ENCODE measurements at regions not wholly inside any gene's neighbourhood (a gene's known extent, or its start where the extent isn't known, plus 50 kb on each side); places are given as distances from the start of the nearest gene placed in this dataset.

DNA sequence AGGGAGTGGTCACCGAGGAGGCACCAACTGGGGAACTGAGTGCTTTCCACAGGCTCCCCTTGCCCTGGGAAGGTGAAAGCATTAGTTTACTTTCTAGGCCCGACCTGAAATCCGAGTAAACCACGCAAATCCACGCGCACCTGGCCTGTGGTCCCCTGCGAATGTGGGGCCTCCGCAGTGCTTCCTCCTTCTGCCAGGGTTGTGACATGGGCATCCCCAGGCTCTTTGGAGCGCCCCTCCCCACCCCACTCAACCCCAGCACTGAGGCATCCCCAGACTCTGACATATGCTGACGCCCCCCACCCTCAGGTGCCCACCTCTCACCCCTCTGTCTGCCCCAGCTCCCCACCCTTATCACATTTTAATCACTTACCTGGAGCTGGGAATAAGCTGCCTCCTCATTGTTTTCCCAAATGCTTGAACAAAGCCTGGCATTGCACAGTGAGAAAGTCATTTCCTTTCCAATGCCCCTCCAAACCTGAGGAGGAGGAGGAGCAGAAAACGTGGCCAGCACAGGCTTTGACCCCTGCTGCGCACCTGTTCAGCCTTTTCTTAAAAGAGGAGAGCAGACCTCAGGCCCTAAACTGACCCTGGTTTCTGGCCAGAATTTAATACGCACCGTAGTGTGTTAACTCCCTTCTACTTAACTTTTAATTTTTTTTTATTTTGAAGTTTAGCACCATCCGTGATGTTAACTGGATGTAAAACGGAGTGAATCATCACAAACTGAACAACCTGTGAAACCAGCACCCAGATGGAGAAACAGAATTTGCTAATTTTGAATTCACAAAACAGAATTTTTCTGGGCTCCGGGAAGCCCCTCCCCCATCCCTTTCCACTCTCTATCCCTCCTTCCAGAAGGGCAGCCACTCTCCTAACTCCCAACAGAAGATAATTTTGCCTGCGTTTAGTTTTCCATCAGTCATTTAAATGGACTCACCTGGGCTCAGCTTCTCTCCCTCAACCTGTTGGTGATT, 129.4 kb downstream of the WDR11 start:
- H3K79me2 ChIP-seq (ENCODE audit: control insufficient read depth, insufficient read depth, low read length): no peaks in the 10 kb centered on the region
- H3K9me3 ChIP-seq (ENCODE audit: control insufficient read depth, low read depth, low read length): peaks cover 4% of the 10 kb centered on the region
- no peak overlapping the region for H3K4me2 ChIP-seq (ENCODE audit: control insufficient read depth, extremely low read depth, insufficient read depth, low read depth, low read length)
- dilution Hi-C loops (cut with MboI; ENCODE audit: extremely low pct_ligation_motif_present, low sequenced_read_pairs): no loop called here
- no peak overlapping the region for H3K27ac ChIP-seq (ENCODE audit: control insufficient read depth, insufficient read depth, low read length)
- DNase-seq (ENCODE audit: low read depth, low spot score): no peak
- H2AFZ ChIP-seq (ENCODE audit: control insufficient read depth, low read length): no peak overlapping the region
- H4K20me1 ChIP-seq (ENCODE audit: control insufficient read depth, extremely low read depth, insufficient read depth, low read length): no peaks in the 10 kb centered on the region
- FAIRE-seq: no peak
- TF ChIP-seq, protein P1, sequence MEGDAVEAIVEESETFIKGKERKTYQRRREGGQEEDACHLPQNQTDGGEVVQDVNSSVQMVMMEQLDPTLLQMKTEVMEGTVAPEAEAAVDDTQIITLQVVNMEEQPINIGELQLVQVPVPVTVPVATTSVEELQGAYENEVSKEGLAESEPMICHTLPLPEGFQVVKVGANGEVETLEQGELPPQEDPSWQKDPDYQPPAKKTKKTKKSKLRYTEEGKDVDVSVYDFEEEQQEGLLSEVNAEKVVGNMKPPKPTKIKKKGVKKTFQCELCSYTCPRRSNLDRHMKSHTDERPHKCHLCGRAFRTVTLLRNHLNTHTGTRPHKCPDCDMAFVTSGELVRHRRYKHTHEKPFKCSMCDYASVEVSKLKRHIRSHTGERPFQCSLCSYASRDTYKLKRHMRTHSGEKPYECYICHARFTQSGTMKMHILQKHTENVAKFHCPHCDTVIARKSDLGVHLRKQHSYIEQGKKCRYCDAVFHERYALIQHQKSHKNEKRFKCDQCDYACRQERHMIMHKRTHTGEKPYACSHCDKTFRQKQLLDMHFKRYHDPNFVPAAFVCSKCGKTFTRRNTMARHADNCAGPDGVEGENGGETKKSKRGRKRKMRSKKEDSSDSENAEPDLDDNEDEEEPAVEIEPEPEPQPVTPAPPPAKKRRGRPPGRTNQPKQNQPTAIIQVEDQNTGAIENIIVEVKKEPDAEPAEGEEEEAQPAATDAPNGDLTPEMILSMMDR (optimal IDR thresholded peaks at IDR 0.05 in 1 of 3, IDR thresholded peaks at IDR 0.05 in 1 of 3, conservative IDR thresholded peaks at IDR 0.05 in 1 of 3; ENCODE audit: extremely low read depth in 1 of 3, insufficient read depth in 2 of 3, low read length in 3 of 3): no peak
- no peak for TF ChIP-seq EZH2 (IDR thresholded peaks at IDR 0.05; ENCODE audit: low read length)
- no peak overlapping the region for H3K9ac ChIP-seq (ENCODE audit: control insufficient read depth, extremely low read depth, insufficient read depth, low read length)
- peaks cover 14% of the 10 kb centered on the region for H3K4me1 ChIP-seq (ENCODE audit: control insufficient read depth, extremely low read depth, insufficient read depth, low read length)
- H3K9me1 ChIP-seq (ENCODE audit: control insufficient read depth, extremely low read depth, insufficient read depth, low read length): no peaks in the 10 kb centered on the region
- H3K27me3 ChIP-seq (ENCODE audit: control insufficient read depth, extremely low read depth, insufficient read depth, low read length): peaks cover 26% of the 10 kb centered on the region
- H3K36me3 ChIP-seq (ENCODE audit: control insufficient read depth in 2 of 2, extremely low read depth in 1 of 2, insufficient read depth in 2 of 2, low read length in 2 of 2): no peaks in the 10 kb centered on the region
- no peak overlapping the region for H3K4me3 ChIP-seq (ENCODE audit: control insufficient read depth in 2 of 3, extremely low read depth in 1 of 3, insufficient read depth in 2 of 3, low read depth in 1 of 3, low read length in 3 of 3)

DNA sequence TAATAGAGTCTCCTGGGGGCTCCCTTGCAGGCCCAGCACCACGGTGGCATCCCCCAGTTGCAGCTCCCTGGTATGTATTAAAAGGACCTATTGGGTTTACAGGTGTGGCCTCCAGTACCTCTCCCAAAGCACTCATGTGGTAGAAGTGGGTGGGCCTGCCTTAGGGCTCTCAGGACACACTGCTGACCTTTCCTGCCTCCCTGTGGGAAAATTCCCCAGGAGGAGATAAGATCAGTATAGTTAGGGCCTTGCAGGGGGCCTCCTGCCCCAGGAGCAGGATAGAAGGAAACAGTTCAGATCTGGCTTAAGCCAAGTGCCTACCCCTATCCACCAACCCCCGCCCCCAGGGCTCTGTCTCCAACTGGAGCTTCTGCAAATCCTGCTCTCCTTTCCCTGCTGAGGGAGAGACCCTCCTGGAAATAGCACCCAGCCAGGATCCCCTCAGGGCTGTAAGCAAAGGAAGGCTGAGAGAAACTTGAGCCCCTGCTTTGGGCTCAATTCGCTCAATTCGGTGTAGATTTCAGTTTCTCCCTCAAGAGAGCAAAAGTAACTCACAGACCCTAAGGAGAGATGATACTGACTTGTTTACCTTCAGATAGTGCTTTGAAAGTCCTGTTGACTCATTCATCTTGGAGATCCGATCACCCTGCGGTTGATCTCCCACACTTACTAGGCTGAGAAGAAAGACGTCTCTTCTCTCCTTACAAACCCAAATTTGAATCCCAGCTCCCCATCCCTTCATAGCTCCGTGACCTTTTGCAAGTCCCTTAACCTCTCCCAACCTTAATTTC, 130.6 kb downstream of the WDR11 start:
- Histone ChIP-seq H3K9me1 (ENCODE audit: control insufficient read depth, extremely low read depth, insufficient read depth, low read length) (no peaks in the 10 kb centered on the region), H3K9me3 (ENCODE audit: control insufficient read depth, low read depth, low read length) (no peaks in the 10 kb centered on the region), H2AFZ (ENCODE audit: control insufficient read depth, low read length) (no peak overlapping the region), H3K36me3 (ENCODE audit: control insufficient read depth in 2 of 2, extremely low read depth in 1 of 2, insufficient read depth in 2 of 2, low read length in 2 of 2) (no peaks in the 10 kb centered on the region), H3K4me2 (ENCODE audit: control insufficient read depth, extremely low read depth, insufficient read depth, low read depth, low read length) (no peak overlapping the region), H4K20me1 (ENCODE audit: control insufficient read depth, extremely low read depth, insufficient read depth, low read length) (no peaks in the 10 kb centered on the region), H3K4me3 (ENCODE audit: control insufficient read depth in 2 of 3, extremely low read depth in 1 of 3, insufficient read depth in 2 of 3, low read depth in 1 of 3, low read length in 3 of 3) (no peak overlapping the region), H3K4me1 (ENCODE audit: control insufficient read depth, extremely low read depth, insufficient read depth, low read length) (peaks cover 14% of the 10 kb centered on the region), H3K79me2 (ENCODE audit: control insufficient read depth, insufficient read depth, low read length) (no peaks in the 10 kb centered on the region), H3K27ac (ENCODE audit: control insufficient read depth, insufficient read depth, low read length) (no peak overlapping the region), H3K9ac (ENCODE audit: control insufficient read depth, extremely low read depth, insufficient read depth, low read length) (no peak overlapping the region), H3K27me3 (ENCODE audit: control insufficient read depth, extremely low read depth, insufficient read depth, low read length) (peaks cover 16% of the 10 kb centered on the region)
- dilution Hi-C loops (cut with MboI; ENCODE audit: extremely low pct_ligation_motif_present, low sequenced_read_pairs): no loop called here
- no peak for FAIRE-seq
- no peak for DNase-seq (ENCODE audit: low read depth, low spot score)
- no peak for TF ChIP-seq EZH2 (IDR thresholded peaks at IDR 0.05; ENCODE audit: low read length)
- TF ChIP-seq, protein P1 (optimal IDR thresholded peaks at IDR 0.05 in 1 of 3, IDR thresholded peaks at IDR 0.05 in 1 of 3, conservative IDR thresholded peaks at IDR 0.05 in 1 of 3; ENCODE audit: extremely low read depth in 1 of 3, insufficient read depth in 2 of 3, low read length in 3 of 3): no peak
